HG03354 (cell line): ENCODE measurements at regions not wholly inside any gene's neighbourhood (a gene's known extent, or its start where the extent isn't known, plus 50 kb on each side); places are given as distances from the start of the nearest gene placed in this dataset.
"Not testable (repeated sequence)": the region's sequence is repeated elsewhere in the genome, so short reads cannot be mapped to it uniquely, and the experiment has no call there.

Experiments used
- ATAC-seq: cut with Tn5 transposase; IDR thresholded peaks from one replicate; pipeline ENCODE4 v1.9.1; 2021; ENCODE audit warnings: mild to moderate bottlenecking; ENCODE audit not compliant: unreplicated experiment, poor library complexity, severe bottlenecking

DNA sequence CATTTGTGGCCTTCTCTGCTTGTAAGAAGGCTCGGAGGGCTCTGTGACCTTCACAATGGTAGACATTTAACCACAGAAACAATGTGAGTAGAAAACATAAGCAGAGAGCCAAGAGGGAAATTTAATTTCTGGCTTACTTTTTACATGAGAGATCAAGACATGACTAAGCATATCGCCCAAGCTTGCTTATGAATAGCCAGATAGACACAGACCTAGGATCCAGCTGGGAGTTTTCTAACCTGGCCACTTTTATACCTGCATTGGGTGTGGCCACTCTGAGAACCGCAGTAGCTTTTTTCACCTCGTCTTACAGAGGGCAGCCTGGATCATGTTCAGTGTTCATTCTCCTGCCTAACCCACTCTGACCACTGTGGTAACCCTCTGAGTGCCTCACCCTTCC lies 244.9 kb upstream of the KCNN2 start:
- ATAC-seq: no peak

- peak; percentile 67 for ATAC-seq
Measured at GRCh38 chr5:114118511-114118910, 243.4 kb upstream of the KCNN2 start.

DNA sequence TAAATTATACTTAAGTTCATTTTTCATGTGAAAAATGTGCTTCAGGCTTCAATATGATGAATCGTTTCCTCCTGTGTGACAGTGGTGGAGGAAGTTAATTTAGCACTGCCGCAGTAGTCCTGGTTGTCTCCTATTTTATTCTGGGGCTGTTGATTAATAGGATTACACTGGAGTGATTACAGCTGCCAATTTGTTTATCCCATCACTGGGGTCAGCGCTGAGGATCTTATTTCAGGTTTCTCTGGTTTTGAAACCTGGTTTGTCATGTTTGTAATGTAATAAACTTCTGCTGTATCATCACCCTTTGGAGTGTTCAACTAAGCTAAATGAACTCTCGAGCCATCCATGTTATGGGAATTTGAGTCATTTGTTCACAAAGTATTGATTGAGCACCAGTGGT lies 241.7 kb upstream of the KCNN2 start:
- no peak for ATAC-seq

DNA sequence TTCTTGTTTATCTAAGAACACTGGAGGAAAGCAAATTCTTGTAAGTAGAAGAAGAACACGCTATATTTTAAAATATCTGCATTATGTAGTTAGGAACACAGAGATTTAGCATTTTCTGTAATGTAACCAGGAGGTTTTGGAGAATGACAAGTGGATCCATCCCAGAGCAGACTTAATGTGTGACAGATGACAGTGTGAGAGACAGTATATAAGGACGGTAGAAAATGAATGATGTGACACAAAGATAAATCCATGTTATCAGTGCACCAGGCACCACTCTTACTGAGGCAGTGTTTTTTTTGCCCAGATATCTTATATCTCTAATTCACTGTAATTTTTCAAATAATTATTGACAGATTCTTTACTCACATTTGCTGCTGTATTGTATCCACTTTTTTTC lies 239.0 kb upstream of the KCNN2 start:
- no peak for ATAC-seq

DNA sequence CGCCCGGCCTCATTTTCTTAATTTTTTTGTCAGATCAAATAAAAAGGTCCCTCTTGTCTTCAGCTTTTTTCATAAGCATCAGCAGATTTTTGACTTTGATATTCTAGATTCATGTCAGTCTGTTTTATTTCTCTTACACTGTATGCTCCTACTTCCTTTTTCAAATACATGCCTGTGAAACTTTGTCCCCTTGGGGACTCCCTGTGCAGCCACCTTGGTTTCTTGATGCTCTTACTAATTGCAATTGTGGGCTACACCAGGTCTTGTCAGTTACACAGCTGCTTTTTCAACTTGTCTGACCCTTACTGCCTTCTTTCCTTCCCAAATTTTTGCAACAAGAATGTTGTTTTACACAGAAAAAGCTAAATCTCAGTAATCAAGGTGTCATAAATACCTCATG lies 238.2 kb upstream of the KCNN2 start:
- ATAC-seq: no peak

- no peak for ATAC-seq
Measured at GRCh38 chr5:114146398-114146797, 215.5 kb upstream of the KCNN2 start.

GRCh38 chr5:114148253-114148652 lies 213.6 kb upstream of the KCNN2 start:
- ATAC-seq: no peak

DNA sequence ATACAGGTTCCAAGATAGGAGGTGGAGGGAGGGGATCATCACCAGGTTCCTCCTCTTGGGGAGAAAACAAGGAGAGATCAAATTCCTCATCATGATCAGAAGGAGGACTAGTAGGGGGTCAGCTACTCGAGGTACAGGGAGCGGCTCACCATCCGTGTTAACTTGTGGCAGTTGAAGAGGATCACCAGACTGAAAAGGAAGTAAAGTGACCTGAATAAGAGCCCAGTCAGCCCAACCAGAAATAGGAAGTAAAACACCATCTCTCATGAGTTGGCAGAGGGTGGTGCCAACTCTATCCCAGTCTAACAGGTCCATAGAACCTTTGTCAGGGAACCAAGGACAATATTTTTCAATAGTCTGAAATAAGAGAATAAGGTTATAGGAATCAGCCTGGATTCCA lies 213.1 kb upstream of the KCNN2 start:
- not testable (repeated sequence) for ATAC-seq

DNA sequence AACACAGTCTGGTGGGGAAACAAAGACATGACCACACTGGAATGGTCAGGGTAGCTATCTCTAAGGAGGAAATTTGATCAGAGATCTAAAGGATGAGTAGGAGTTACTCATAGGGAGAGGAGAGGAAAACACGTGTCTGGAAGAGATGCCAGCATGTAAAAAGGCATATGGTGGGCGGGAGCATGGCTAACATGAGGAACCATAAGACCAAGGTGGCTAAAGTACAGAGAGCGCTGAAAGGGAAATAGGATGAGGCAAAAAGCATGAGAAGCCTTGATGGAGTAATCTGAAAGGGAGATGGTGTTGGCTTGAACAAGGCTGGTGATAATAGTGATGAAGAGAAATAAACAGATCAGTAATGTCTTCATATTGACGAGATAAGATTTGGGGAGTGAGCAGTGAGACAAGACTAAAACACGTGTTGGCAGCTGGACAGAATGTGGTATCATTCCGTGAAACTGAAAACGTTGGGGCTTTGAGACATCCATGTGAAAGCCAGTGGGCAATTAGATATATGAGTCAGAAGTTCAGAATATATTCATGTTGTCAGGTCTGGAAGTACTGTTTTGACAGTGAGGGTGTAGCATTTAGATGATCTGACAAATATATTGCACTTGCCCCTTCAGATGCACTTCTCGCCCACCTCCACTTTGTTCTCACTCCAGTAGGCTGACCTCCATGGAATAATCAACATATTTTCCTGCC lies 209.1 kb upstream of the KCNN2 start:
- ATAC-seq: no peak

GRCh38 chr5:114153392-114153791 lies 208.5 kb upstream of the KCNN2 start:
- ATAC-seq: no peak

- ATAC-seq: no peak
Measured at GRCh38 chr5:114153833-114154232, 208.0 kb upstream of the KCNN2 start.

DNA sequence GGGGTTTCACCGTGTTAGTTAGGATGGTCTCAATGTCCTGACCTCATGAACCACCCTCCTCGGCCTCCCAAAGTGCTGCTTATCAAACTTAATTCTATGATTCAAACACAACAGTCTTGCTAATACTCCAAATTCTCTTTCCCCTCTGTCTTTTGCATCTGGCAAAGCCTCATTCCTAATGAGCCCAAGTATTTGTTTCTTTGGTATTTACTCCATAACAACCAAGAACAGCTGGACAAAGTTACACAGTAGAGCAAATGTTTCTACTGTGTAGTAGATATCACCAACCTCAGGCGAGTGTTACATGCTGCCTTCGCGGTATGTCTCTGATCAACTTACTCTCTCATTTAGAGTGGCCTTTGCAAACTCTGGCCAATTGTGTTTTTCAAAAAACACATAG lies 195.8 kb upstream of the KCNN2 start:
- ATAC-seq: no peak

DNA sequence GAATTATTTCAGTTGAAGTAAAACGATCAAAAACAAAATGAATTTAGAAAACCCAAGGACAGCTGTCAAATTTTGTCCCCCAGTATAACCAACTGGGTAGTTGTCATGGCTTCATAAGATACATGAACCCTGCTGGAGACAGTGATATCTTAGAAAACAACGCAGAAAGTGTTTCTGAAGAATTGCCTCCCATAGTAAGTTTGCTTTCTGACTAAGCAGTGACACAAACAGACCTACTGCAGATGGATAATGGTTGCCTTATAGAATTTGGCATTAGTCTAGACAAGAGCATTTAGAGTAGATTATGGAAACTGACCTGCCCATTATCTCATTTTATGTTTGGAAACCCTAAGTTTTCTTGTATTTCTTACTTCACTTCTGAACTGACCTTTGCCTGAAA lies 187.7 kb upstream of the KCNN2 start:
- ATAC-seq: no peak

- ATAC-seq: no peak
Measured at GRCh38 chr5:114174837-114175236, 187.0 kb upstream of the KCNN2 start.

GRCh38 chr5:114176356-114176755 lies 185.5 kb upstream of the KCNN2 start:
- no peak for ATAC-seq

- ATAC-seq: no peak
Measured at GRCh38 chr5:114179134-114179533, 182.7 kb upstream of the KCNN2 start.

- no peak for ATAC-seq
Measured at GRCh38 chr5:114184006-114184405, 177.9 kb upstream of the KCNN2 start.

- ATAC-seq: no peak
Measured at GRCh38 chr5:114185274-114185673, 176.6 kb upstream of the KCNN2 start.

- ATAC-seq: no peak
Measured at GRCh38 chr5:114191441-114191840, 170.4 kb upstream of the KCNN2 start.

- no peak for ATAC-seq
Measured at GRCh38 chr5:114192108-114192507, 169.8 kb upstream of the KCNN2 start.

- no peak for ATAC-seq
Measured at GRCh38 chr5:114201332-114201731, 160.5 kb upstream of the KCNN2 start.

DNA sequence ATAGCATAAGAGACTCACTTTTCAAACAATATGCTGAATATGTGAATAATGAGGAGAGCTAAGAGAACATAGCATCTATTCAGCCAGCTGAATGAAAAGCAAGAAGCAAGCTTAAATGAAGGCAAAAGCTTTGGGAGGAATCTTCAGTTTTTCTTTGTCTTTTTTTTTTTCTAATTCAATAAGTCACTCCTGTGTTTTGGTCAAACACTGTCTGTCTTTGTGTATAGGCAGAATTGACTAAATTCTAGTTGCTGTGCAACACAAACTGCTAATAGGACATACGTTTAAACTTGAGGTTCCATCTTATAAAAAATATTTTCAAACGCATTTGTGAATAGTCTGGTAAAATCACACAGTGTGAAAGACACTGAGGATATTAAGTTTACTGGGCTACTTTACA lies 156.9 kb upstream of the KCNN2 start:
- no peak for ATAC-seq
